GM19467 (cell line): ENCODE measurements at regions not wholly inside any gene's neighbourhood (a gene's known extent, or its start where the extent isn't known, plus 50 kb on each side); places are given as distances from the start of the nearest gene placed in this dataset.

ENCODE experiments used
- ATAC-seq: cut with Tn5 transposase; IDR thresholded peaks from one replicate; pipeline ENCODE4 v1.9.1; 2021; ENCODE audit warnings: mild to moderate bottlenecking, moderate library complexity; ENCODE audit not compliant: unreplicated experiment

GRCh38 chr13:70203661-70204229 lies 95.5 kb upstream of the KLHL1 start:
- ATAC-seq = no peak

GRCh38 chr13:70191034-70191433 lies 82.8 kb upstream of the KLHL1 start:
- ATAC-seq = no peak

GRCh38 chr13:70189981-70190380 lies 81.7 kb upstream of the KLHL1 start:
- no peak for ATAC-seq

- ATAC-seq = no peak
These were observed 80.3 kb upstream of the KLHL1 start for GRCh38 chr13:70188567-70188966.

GRCh38 chr13:70183041-70183440 lies 74.8 kb upstream of the KLHL1 start:
- no peak for ATAC-seq
